H1 (cell line): ENCODE measurements at regions not wholly inside any gene's neighbourhood (a gene's known extent, or its start where the extent isn't known, plus 50 kb on each side); places are given as distances from the start of the nearest gene placed in this dataset.
A peak's percentile ranks its signal among the peaks of the same experiment; 100 is the strongest.

ENCODE experiments used
- CTCF ChIA-PET: fragments of 300-600 bp; sonication (Branson Sonifier 250); formaldehyde crosslinking; loops from one replicate; lab custom pipeline; 2021; ENCODE audit not compliant: partially characterized antibody; lab: Charles Lee
- POLR2A ChIA-PET: fragments of 300-600 bp; sonication (Branson Sonifier 250); formaldehyde crosslinking; loops from one replicate; lab custom pipeline; 2021; ENCODE audit warnings: inconsistent platforms; ENCODE audit not compliant: partially characterized antibody; lab: Charles Lee
- DNase-seq, 2 experiments: peaks; one replicate each; pipeline versions ENCODE4 v3.0.0 to v3.0.0-alpha.2; 2010 to 2022; ENCODE audit warnings: low spot score in 2 of 2, low read depth in 1 of 2, mixed read lengths in 1 of 2
- FAIRE-seq: peaks from 2 replicates; lab custom pipeline; 2011; peaks lifted over from hg19 to GRCh38; lab: Jason Lieb, UNC
- H2AFZ ChIP-seq: 2 replicates; pipeline ENCODE4 v1.8.1; 2012; ENCODE audit warnings: low read length, inconsistent platforms
- H2AK5ac ChIP-seq: 2 replicates; pipeline ENCODE4 v1.6.1; 2013; ENCODE audit warnings: low read depth, low read length
- H2BK120ac ChIP-seq: replicated peaks from 2 replicates; pipeline ENCODE3; 2013; ENCODE audit warnings: low read depth, low read length, inconsistent platforms
- H2BK12ac ChIP-seq: 2 replicates; pipeline ENCODE4 v1.6.1; 2013; ENCODE audit warnings: low read depth, low read length
- H2BK15ac ChIP-seq: 2 replicates; pipeline ENCODE4 v1.6.1; 2013; ENCODE audit warnings: low read length
- H2BK20ac ChIP-seq: 2 replicates; pipeline ENCODE4 v1.6.1; 2013; ENCODE audit warnings: low read length
- H2BK5ac ChIP-seq: 2 replicates; pipeline ENCODE4 v1.6.1; 2013; ENCODE audit warnings: low read depth, low read length
- H3K14ac ChIP-seq: 2 replicates; pipeline ENCODE4 v1.6.1; 2013; ENCODE audit warnings: inconsistent platforms; ENCODE audit not compliant: insufficient read length
- H3K18ac ChIP-seq: 2 replicates; pipeline ENCODE4 v1.6.1; 2013; ENCODE audit warnings: low read length; ENCODE audit errors: extremely low read depth
- H3K23ac ChIP-seq: 2 replicates; pipeline ENCODE4 v1.6.1; 2013; ENCODE audit warnings: inconsistent platforms; ENCODE audit not compliant: insufficient read length
- H3K23me2 ChIP-seq: 2 replicates; pipeline ENCODE4 v1.6.1; 2013; ENCODE audit warnings: low read depth, low read length
- H3K27ac ChIP-seq: 2 replicates; pipeline ENCODE4 v1.6.1; 2011; ENCODE audit warnings: low read depth, low read length, inconsistent platforms
- H3K27me3 ChIP-seq, 4 experiments: replicated peaks in 1 of 4; 1 replicate in 1 of 4; 2 replicates in 3 of 4; pipeline versions ENCODE4 v1.6.1 to v1.8.1; 2011 to 2013; ENCODE audit warnings: low read length in 3 of 4, mild to moderate bottlenecking in 3 of 4, inconsistent platforms in 2 of 4, mixed read lengths in 2 of 4, moderate library complexity in 1 of 4; ENCODE audit not compliant: control insufficient read depth in 3 of 4, insufficient read depth in 3 of 4; ENCODE audit errors: extremely low read depth in 1 of 4
- H3K36me3 ChIP-seq, 4 experiments: 2 replicates each; pipeline versions ENCODE4 v1.6.1 to v1.8.1; 2011 to 2013; ENCODE audit warnings: mild to moderate bottlenecking in 4 of 4, low read length in 3 of 4, moderate library complexity in 2 of 4, control low read depth in 1 of 4, inconsistent platforms in 1 of 4; ENCODE audit not compliant: insufficient read depth in 4 of 4, control insufficient read depth in 2 of 4
- H3K4ac ChIP-seq: replicated peaks from 2 replicates; pipeline ENCODE3; 2013; ENCODE audit warnings: low read length, low read depth, mixed read lengths, inconsistent platforms; ENCODE audit not compliant: insufficient read length
- H3K4me1 ChIP-seq, 4 experiments: replicated peaks in 1 of 4; 1 replicate in 1 of 4; 2 replicates in 3 of 4; pipeline versions ENCODE4 v1.6.1 to v1.8.1; 2011 to 2013; ENCODE audit warnings: low read length in 3 of 4, inconsistent platforms in 2 of 4, mixed read lengths in 1 of 4; ENCODE audit not compliant: insufficient read depth in 4 of 4, control insufficient read depth in 3 of 4
- H3K4me2 ChIP-seq, 2 experiments: 2 replicates each; pipeline versions ENCODE4 v1.6.1 to v1.8.1; 2011 to 2013; ENCODE audit warnings: low read depth in 2 of 2, low read length in 2 of 2, control low read depth in 1 of 2, inconsistent platforms in 1 of 2, mild to moderate bottlenecking in 1 of 2; ENCODE audit not compliant: insufficient read depth in 1 of 2
- H3K4me3 ChIP-seq, 4 experiments: fragments of 200-600, 300-600 bp in 1 of 4; sonication (generic), shearing (Covaris generic), sonication (Bioruptor Twin) in 1 of 4; 2 replicates each; pipeline versions ENCODE4 v1.5.1 to v1.8.1; 2011 to 2016; ENCODE audit warnings: low read length in 4 of 4, low read depth in 3 of 4, control low read depth in 2 of 4, inconsistent platforms in 2 of 4, mild to moderate bottlenecking in 2 of 4, mixed read lengths in 1 of 4, moderate library complexity in 1 of 4; ENCODE audit not compliant: insufficient read depth in 2 of 4; ENCODE audit errors: extremely low read depth in 1 of 4
- H3K56ac ChIP-seq: replicated peaks from 2 replicates; pipeline ENCODE3; 2013; ENCODE audit warnings: low read depth, mild to moderate bottlenecking, mixed read lengths, low read length, inconsistent platforms; ENCODE audit not compliant: insufficient read length
- H3K79me1 ChIP-seq: 2 replicates; pipeline ENCODE4 v1.6.1; 2013; ENCODE audit warnings: low read depth, low read length, control low read depth
- H3K79me2 ChIP-seq, 2 experiments: 2 replicates each; pipeline versions ENCODE4 v1.6.1 to v1.8.1; 2012 to 2013; ENCODE audit warnings: low read length in 2 of 2, mild to moderate bottlenecking in 2 of 2, inconsistent platforms in 1 of 2; ENCODE audit not compliant: insufficient read depth in 2 of 2, control insufficient read depth in 1 of 2
- H3K9ac ChIP-seq, 4 experiments: replicated peaks in 1 of 4; 1 replicate in 1 of 4; 2 replicates in 3 of 4; pipeline versions ENCODE4 v1.6.1 to v1.8.1; 2011 to 2013; ENCODE audit warnings: low read depth in 3 of 4, low read length in 3 of 4, control low read depth in 2 of 4, mild to moderate bottlenecking in 2 of 4, moderate library complexity in 2 of 4, inconsistent platforms in 1 of 4; ENCODE audit errors: extremely low read depth in 1 of 4
- H3K9me3 ChIP-seq, 2 experiments: 2 replicates each; pipeline versions ENCODE4 v1.6.1 to v1.8.1; 2012 to 2013; ENCODE audit warnings: mild to moderate bottlenecking in 2 of 2, moderate library complexity in 2 of 2, control low read depth in 1 of 2, inconsistent platforms in 1 of 2, low read depth in 1 of 2, low read length in 1 of 2, mixed read lengths in 1 of 2; ENCODE audit not compliant: insufficient read depth in 2 of 2
- H4K20me1 ChIP-seq, 2 experiments: replicated peaks in 1 of 2; 2 replicates each; pipeline versions ENCODE3 to v1.8.1; 2011 to 2013; ENCODE audit warnings: inconsistent platforms in 2 of 2, low read length in 2 of 2, mild to moderate bottlenecking in 1 of 2; ENCODE audit not compliant: insufficient read depth in 2 of 2, control insufficient read depth in 1 of 2
- H4K5ac ChIP-seq: 2 replicates; pipeline ENCODE4 v1.6.1; 2013; ENCODE audit warnings: low read length, low read depth, mixed read lengths, inconsistent platforms; ENCODE audit not compliant: insufficient read length
- H4K8ac ChIP-seq: 2 replicates; pipeline ENCODE4 v1.8.0; 2013; ENCODE audit warnings: mild to moderate bottlenecking, moderate library complexity, low read length, inconsistent platforms; ENCODE audit not compliant: insufficient read depth; ENCODE audit errors: extremely low read depth
- H4K91ac ChIP-seq: replicated peaks from 2 replicates; pipeline ENCODE3; 2013; ENCODE audit warnings: low read length, mixed read lengths, inconsistent platforms; ENCODE audit not compliant: insufficient read length
- BRCA1 ChIP-seq: IDR thresholded peaks from 2 replicates; pipeline ENCODE4 v1.6.1; 2012; ENCODE audit warnings: low read depth, low read length, improper control_type of control experiment
- E2F6 ChIP-seq: IDR thresholded peaks from 2 replicates; pipeline ENCODE4 v1.6.1; 2012; ENCODE audit warnings: inconsistent platforms
- JUND ChIP-seq: IDR thresholded peaks from 2 replicates; pipeline ENCODE4 v1.6.1; 2011; ENCODE audit warnings: mild to moderate bottlenecking, improper control_type of control experiment, low read length
- NANOG ChIP-seq: IDR thresholded peaks from 2 replicates; pipeline ENCODE4 v1.6.1; 2011; ENCODE audit warnings: low read length, low read depth, mild to moderate bottlenecking, inconsistent platforms; ENCODE audit not compliant: insufficient read depth, poor library complexity, severe bottlenecking
- RAD21 ChIP-seq, 2 experiments: IDR thresholded peaks in 1 of 2; conservative IDR thresholded peaks in 1 of 2; 2 replicates each; pipeline ENCODE4 v1.6.1; 2011; ENCODE audit warnings: low read depth in 2 of 2, low read length in 2 of 2, improper control_type of control experiment in 1 of 2, inconsistent platforms in 1 of 2, mild to moderate bottlenecking in 1 of 2, moderate library complexity in 1 of 2
- RNF2 ChIP-seq: fragments of 200-900, 300-1000 bp; sonication (generic); IDR thresholded peaks from 2 replicates; pipeline ENCODE4 v1.7.1; 2016; ENCODE audit warnings: borderline replicate concordance, low read depth, mild to moderate bottlenecking, antibody characterized with exemption, low read length; ENCODE audit not compliant: poor library complexity, severe bottlenecking; ENCODE audit errors: missing control alignments
- SUZ12 ChIP-seq: fragments of 200-600 bp; sonication (generic); IDR thresholded peaks from 2 replicates; pipeline ENCODE4 v1.6.1; 2012; ENCODE audit warnings: mild to moderate bottlenecking, inconsistent platforms, low read length, moderate library complexity, mixed read lengths
- TEAD4 ChIP-seq: IDR thresholded peaks from 2 replicates; pipeline ENCODE4 v1.6.1; 2012; ENCODE audit warnings: low read depth, low read length, inconsistent platforms, mixed read lengths
- WGBS, 2 experiments: shearing (Covaris generic) in 1 of 2; methylation state at CpG; one replicate each; pipeline versions ENCODE4 v1.1.6 to v1.1.7; 2013 to 2015; ENCODE audit warnings: low lambda C conversion rate in 2 of 2, mixed read lengths in 2 of 2, inconsistent platforms in 1 of 2, low coverage in 1 of 2, missing lambda C conversion rate in 1 of 2; ENCODE audit not compliant: insufficient replicate concordance in 2 of 2, insufficient coverage in 1 of 2, insufficient read length in 1 of 2; ENCODE audit errors: extremely low coverage in 1 of 2, missing lambda C conversion rate in 1 of 2; 5-methylcytosine and 5-hydroxymethylcytosine counted together

GRCh38 chr4:125735102-125735501 is 420.3 kb downstream of the FAT4 start:
- Histone ChIP-seq H3K4me1 (peaks cover 0 to 3% (median 1%) of the 10 kb centered on the region in 4 experiments; a peak in 2 of 7 replicates), H2BK20ac (no peak overlapping the region), H3K56ac (no peak overlapping the region), H3K9me3 (no peaks in the 10 kb centered on the region), H2AFZ (0 out of 2 replicates have a peak overlapping the region, but pooled peaks have one; percentile 63), H4K20me1 (no peaks in the 10 kb centered on the region), H4K91ac (no peak overlapping the region), H3K23me2 (no peaks in the 10 kb centered on the region), H4K5ac (no peak overlapping the region), H3K36me3 (no peaks in the 10 kb centered on the region), H3K79me2 (no peaks in the 10 kb centered on the region), H3K14ac (no peak overlapping the region), H2BK120ac (no peak overlapping the region), H3K18ac (no peak overlapping the region), H3K4me3 (no peak overlapping the region), H3K27ac (no peak overlapping the region), H3K27me3 (no peaks in the 10 kb centered on the region), H3K79me1 (no peaks in the 10 kb centered on the region), H3K4ac (no peak overlapping the region), H2BK5ac (no peak overlapping the region), H2BK12ac (no peak overlapping the region), H2BK15ac (no peak overlapping the region), H4K8ac (no peak overlapping the region), H2AK5ac (no peak overlapping the region), H3K23ac (no peak overlapping the region), H3K9ac (no peak overlapping the region), H3K4me2 (peak overlapping the region; percentile 10 to 13; a peak in 1 of 4 replicates)
- peak; percentile 74 for FAIRE-seq
- ChIA-PET CTCF (interaction anchor here (0.7 to 2.4 kb wide), 3 partner anchors 9 to 421 kb away, joined by 4 to 7 read pairs (median 4); partner anchors contain the start of gene FAT4), POLR2A (no interaction called here)
- 37% methylated on average over 4 of the region's 4 CpGs; no CpG with 5 or more reads in 1 of the 2 experiments for WGBS, 2 experiments
- no peak for DNase-seq
- TF ChIP-seq SUZ12: no peak
- TF ChIP-seq NANOG: no peak
- peak; percentile 60; the same call in 1 of the 2 replicates for TF ChIP-seq JUND
- no peak for TF ChIP-seq BRCA1
- peak; percentile 74; the same call in 1 of the 2 replicates for TF ChIP-seq TEAD4
- TF ChIP-seq RNF2: no peak
- TF ChIP-seq E2F6: no peak
- TF ChIP-seq RAD21 (IDR thresholded peaks at IDR 0.05 in 1 of 2, conservative IDR thresholded peaks at IDR 0.05 in 1 of 2; ENCODE audit: low read depth in 2 of 2, low read length in 2 of 2): no peak
